Activated B cell treated with CpG ODN at 0.5 μM for 24 hours (primary cell): ENCODE measurements at regions not wholly inside any gene's neighbourhood (a gene's known extent, or its start where the extent isn't known, plus 50 kb on each side); places are given as distances from the start of the nearest gene placed in this dataset.

Experiments
- ATAC-seq: fragments of 200-7000 bp; cut with Tn5 transposase; one replicate; pipeline ENCODE4 v1.10.0; 2021; ENCODE audit warnings: low read depth, mild to moderate bottlenecking, moderate library complexity
- CTCF ChIA-PET: fragments of 350-600 bp; sonication (Branson Sonifier 250); formaldehyde crosslinking; loops from one replicate; lab custom pipeline; 2021; ENCODE audit warnings: antibody characterized with exemption; lab: Charles Lee
- POLR2A ChIA-PET: fragments of 350-600 bp; sonication (Branson Sonifier 250); formaldehyde crosslinking; loops from one replicate; lab custom pipeline; 2021; ENCODE audit warnings: antibody characterized with exemption; lab: Charles Lee
- DNase-seq: peaks from one replicate; pipeline ENCODE4 v3.0.0; 2022
- H3K27ac Mint-ChIP-seq: one replicate; pipeline ENCODE4 v1.8.0; 2020; ENCODE audit warnings: mixed read lengths
- H3K27me3 Mint-ChIP-seq: one replicate; pipeline ENCODE4 v1.8.0; 2021; ENCODE audit warnings: mixed read lengths
- H3K36me3 Mint-ChIP-seq: one replicate; pipeline ENCODE4 v1.8.0; 2021; ENCODE audit warnings: low read depth, mixed read lengths
- H3K4me1 Mint-ChIP-seq: one replicate; pipeline ENCODE4 v1.8.0; 2021; ENCODE audit warnings: mixed read lengths
- H3K4me3 Mint-ChIP-seq: one replicate; pipeline ENCODE4 v1.8.0; 2020; ENCODE audit warnings: mild to moderate bottlenecking, mixed read lengths
- H3K9me3 Mint-ChIP-seq: one replicate; pipeline ENCODE4 v1.8.0; 2020; ENCODE audit warnings: mixed read lengths
- CTCF ChIP-seq: fragments of 200-600 bp; IDR thresholded peaks from one replicate; pipeline ENCODE4 v1.8.0; 2022; ENCODE audit warnings: antibody characterized with exemption, mild to moderate bottlenecking
- intact Hi-C: fragments of 100-400 bp; cut with micrococcal nuclease; formaldehyde crosslinking; loops from one replicate; pipeline ENCODE4 v1.15.1; 2024

- POLR2A ChIA-PET, result no interaction called here
- no peak for ATAC-seq
Observed at GRCh38 chr6:102126488-102126887, 733.0 kb downstream of the GRIK2 start.

GRCh38 chr6:102127253-102127652 is 733.7 kb downstream of the GRIK2 start:
- Mint-ChIP-seq H3K9me3 (no peaks in the 10 kb centered on the region), H3K4me3 (no peak overlapping the region), H3K36me3 (no peaks in the 10 kb centered on the region), H3K27me3 (no peaks in the 10 kb centered on the region), H3K27ac (no peak overlapping the region), H3K4me1 (no peaks in the 10 kb centered on the region)
- TF ChIP-seq CTCF, result no peak
- POLR2A ChIA-PET, result no interaction called here
- DNase-seq, result no peak
- no peak for ATAC-seq
- intact Hi-C loops, result no loop called here
- CTCF ChIA-PET, result no interaction called here

More at GRCh38 chr6:102126488-102126887, 733.0 kb downstream of the GRIK2 start:
- CTCF ChIA-PET, result no interaction called here
- no peaks in the 10 kb centered on the region for H3K9me3 Mint-ChIP-seq
- H3K27ac Mint-ChIP-seq, result no peak overlapping the region
- intact Hi-C loops, result no loop called here
- H3K4me1 Mint-ChIP-seq, result no peaks in the 10 kb centered on the region
- H3K36me3 Mint-ChIP-seq, result no peaks in the 10 kb centered on the region
- no peaks in the 10 kb centered on the region for H3K27me3 Mint-ChIP-seq
- no peak for TF ChIP-seq CTCF
- H3K4me3 Mint-ChIP-seq, result no peak overlapping the region
- DNase-seq, result no peak

- ChIA-PET POLR2A (no interaction called here), CTCF (no interaction called here)
- Mint-ChIP-seq H3K36me3 (no peaks in the 10 kb centered on the region), H3K27me3 (no peaks in the 10 kb centered on the region), H3K4me1 (no peaks in the 10 kb centered on the region), H3K27ac (no peak overlapping the region), H3K9me3 (no peaks in the 10 kb centered on the region), H3K4me3 (no peak overlapping the region)
- intact Hi-C loops, result no loop called here
- ATAC-seq, result no peak
- no peak for TF ChIP-seq CTCF
- no peak for DNase-seq
Observed at GRCh38 chr6:102137859-102138258, 744.4 kb downstream of the GRIK2 start.

GRCh38 chr6:102149191-102149590 is 755.7 kb downstream of the GRIK2 start:
- CTCF ChIA-PET, result no interaction called here
- POLR2A ChIA-PET, result no interaction called here
- H3K27me3 Mint-ChIP-seq, result no peaks in the 10 kb centered on the region
- peaks cover 7% of the 10 kb centered on the region for H3K9me3 Mint-ChIP-seq
- no peak for TF ChIP-seq CTCF
- intact Hi-C loops, result no loop called here
- H3K4me3 Mint-ChIP-seq, result no peak overlapping the region
- no peaks in the 10 kb centered on the region for H3K4me1 Mint-ChIP-seq
- no peak for ATAC-seq
- H3K36me3 Mint-ChIP-seq, result no peaks in the 10 kb centered on the region
- no peak overlapping the region for H3K27ac Mint-ChIP-seq
- DNase-seq, result no peak

GRCh38 chr6:102150549-102150948 is 757.0 kb downstream of the GRIK2 start:
- ChIA-PET POLR2A (no interaction called here), CTCF (no interaction called here)
- intact Hi-C loops, result no loop called here
- Mint-ChIP-seq H3K4me1 (no peaks in the 10 kb centered on the region), H3K36me3 (no peaks in the 10 kb centered on the region), H3K27ac (no peak overlapping the region), H3K4me3 (no peak overlapping the region), H3K27me3 (no peaks in the 10 kb centered on the region), H3K9me3 (peaks cover 11% of the 10 kb centered on the region)
- no peak for ATAC-seq
- DNase-seq, result no peak
- TF ChIP-seq CTCF, result no peak
